ENCODE measurements at regions not wholly inside any gene's neighbourhood (a gene's known extent, or its start where the extent isn't known, plus 50 kb on each side); places are given as distances from the start of the nearest gene placed in this dataset.

DNA sequence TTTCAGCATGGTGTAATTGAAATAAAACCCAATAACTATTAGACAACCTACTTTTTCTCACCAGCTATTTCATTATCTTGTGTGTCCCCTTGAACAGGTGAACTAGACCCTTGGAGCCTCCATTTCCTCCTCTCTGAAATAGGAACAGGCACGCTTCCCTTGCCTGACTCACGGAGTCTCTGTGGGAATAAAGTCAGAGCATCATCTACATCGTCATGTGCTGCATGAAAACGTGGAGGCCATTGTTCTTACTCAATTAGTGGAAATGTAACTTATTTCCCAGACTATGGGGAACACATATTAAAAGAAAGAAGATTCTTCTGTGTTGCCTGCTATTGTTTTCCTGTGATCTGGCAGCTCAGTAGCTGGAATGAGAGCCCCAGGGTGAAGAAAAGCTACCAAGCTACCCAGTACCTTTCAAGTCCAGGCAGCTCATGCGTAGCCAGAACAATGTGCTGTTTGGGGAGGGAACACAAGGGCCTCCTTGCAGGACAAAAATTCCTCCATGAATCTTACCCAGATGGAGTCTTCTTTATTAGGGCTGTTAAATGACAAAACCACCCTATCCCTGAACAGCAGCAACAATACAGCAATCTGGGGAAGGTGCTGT lies 59.8 kb downstream of the SOX11 start:
- H3K27me3 Mint-ChIP-seq, result peaks cover 0 to 30% (median 0%) of the 10 kb centered on the region in 5 donors
- POLR2A ChIA-PET, result no interaction called here
- ATAC-seq, result no peak

DNA sequence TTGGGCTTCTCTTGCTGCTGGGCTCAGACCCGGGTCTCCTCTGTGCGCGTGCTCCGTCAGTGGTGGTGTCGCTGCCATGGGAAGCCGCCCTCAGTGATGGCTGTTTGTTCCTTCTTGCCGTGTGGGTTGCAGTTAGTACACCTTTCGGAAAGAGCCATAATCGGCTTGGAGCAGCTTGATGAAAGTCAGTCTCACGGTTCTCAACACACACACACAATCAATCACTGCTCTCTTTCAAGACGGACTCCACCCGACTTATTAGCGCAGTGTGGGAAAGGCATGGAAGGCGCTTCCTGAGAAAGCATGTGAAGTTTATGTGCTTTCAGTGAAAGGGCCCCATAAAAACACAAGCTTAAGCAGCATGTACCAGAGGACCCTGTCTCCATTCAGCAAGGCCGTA lies 64.1 kb downstream of the SOX11 start:
- POLR2A ChIA-PET, result no interaction called here
- peaks cover 0 to 18% (median 0%) of the 10 kb centered on the region in 5 donors for H3K27me3 Mint-ChIP-seq
- DNase-seq (no peak), ATAC-seq (no peak)
- no peaks in the 10 kb centered on the region for H3K4me1 Mint-ChIP-seq
- no peak overlapping the region for H3K4me3 Mint-ChIP-seq
- no peaks in the 10 kb centered on the region for H3K36me3 Mint-ChIP-seq
- no peak overlapping the region for H3K27ac Mint-ChIP-seq
- H3K9me3 Mint-ChIP-seq, result peaks cover 0 to 6% (median 0%) of the 10 kb centered on the region in 9 donors

More for the DNA sequence above, 59.8 kb downstream of the SOX11 start:
- H3K36me3 Mint-ChIP-seq, result no peaks in the 10 kb centered on the region
- no peak overlapping the region for H3K4me3 Mint-ChIP-seq
- no peaks in the 10 kb centered on the region for H3K4me1 Mint-ChIP-seq
- no peak for DNase-seq
- H3K9me3 Mint-ChIP-seq, result peaks cover 0 to 21% (median 1%) of the 10 kb centered on the region in 9 donors
- no peak overlapping the region for H3K27ac Mint-ChIP-seq

DNA sequence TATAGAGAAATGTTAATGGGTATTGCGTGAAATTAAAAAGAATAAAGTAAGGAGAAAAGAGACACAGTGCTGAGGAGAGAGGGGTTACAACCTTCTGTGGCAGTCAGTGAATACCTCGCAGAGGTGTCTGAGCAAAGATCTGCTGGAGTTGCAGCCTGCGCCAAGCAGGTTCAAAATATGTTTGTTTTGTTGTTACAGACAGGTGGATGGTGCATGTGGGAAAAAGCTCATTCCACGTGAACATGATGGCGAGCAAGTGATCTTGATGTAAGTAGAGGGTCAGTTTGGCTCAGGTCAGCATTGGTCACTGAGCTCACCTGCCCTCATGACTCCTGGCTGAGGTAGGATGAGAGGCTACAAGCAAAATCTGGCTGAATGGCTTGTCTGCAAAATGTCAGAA lies 66.2 kb downstream of the SOX11 start:
- H3K27me3 Mint-ChIP-seq, result peaks cover 0 to 13% (median 0%) of the 10 kb centered on the region in 5 donors
- ATAC-seq, result no peak
- POLR2A ChIA-PET, result no interaction called here
- H3K36me3 Mint-ChIP-seq, result no peaks in the 10 kb centered on the region
- DNase-seq, result no peak
- H3K27ac Mint-ChIP-seq, result no peak overlapping the region
- no peaks in the 10 kb centered on the region for H3K4me1 Mint-ChIP-seq
- H3K4me3 Mint-ChIP-seq, result no peak overlapping the region
- H3K9me3 Mint-ChIP-seq, result peaks cover 0 to 6% (median 0%) of the 10 kb centered on the region in 9 donors

DNA sequence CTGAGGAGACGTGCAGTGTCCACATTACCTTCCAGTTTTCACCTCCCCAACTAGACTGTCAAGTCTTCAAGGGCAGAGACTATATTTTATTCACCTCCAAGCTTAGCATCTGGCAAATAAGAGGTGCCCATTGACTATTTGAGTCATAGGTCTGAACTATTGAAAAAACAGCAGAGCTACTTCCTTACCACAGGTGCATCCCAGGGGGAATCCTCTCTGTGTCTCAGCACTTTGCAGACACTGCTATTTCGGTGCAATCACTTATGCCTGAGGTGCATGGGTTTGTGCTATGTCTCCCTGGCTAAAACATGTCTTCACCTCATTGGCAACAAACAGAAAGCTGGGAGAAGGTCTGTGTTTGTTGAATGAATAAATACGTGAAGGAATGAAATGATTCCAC lies 67.8 kb downstream of the SOX11 start:
- Mint-ChIP-seq H3K4me1 (no peaks in the 10 kb centered on the region), H3K9me3 (peaks cover 0 to 6% (median 0%) of the 10 kb centered on the region in 9 donors), H3K4me3 (no peak overlapping the region), H3K27ac (no peak overlapping the region), H3K36me3 (no peaks in the 10 kb centered on the region), H3K27me3 (peaks cover 0 to 12% (median 0%) of the 10 kb centered on the region in 5 donors)
- DNase-seq (no peak), ATAC-seq (no peak)
- POLR2A ChIA-PET, result no interaction called here

DNA sequence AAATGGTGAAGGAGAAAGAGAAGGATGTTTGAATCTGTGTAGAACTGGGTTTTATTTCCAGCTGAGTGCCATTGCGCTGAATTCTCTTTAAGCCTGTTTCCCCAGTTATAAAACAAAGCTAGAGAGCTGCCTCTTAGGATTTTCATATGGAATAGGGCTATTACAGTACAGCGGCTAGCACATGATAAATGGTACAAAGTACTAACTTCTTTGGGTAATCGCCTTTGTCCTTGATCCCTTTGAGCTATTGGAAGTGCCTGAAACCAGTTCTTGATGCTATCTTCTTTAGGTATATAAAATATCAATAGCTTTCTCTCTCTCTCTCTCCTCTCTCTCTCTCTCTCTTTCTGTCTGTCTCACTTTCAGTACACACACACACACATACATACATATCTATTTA lies 71.3 kb downstream of the SOX11 start:
- ATAC-seq, result no peak
- H3K27me3 Mint-ChIP-seq, result peaks cover 2 to 13% (median 5%) of the 10 kb centered on the region in 5 donors
- H3K4me3 Mint-ChIP-seq, result no peak overlapping the region
- no peaks in the 10 kb centered on the region for H3K4me1 Mint-ChIP-seq
- DNase-seq, result no peak
- H3K9me3 Mint-ChIP-seq, result peaks cover 0 to 14% (median 2%) of the 10 kb centered on the region in 9 donors
- POLR2A ChIA-PET, result no interaction called here
- H3K36me3 Mint-ChIP-seq, result no peaks in the 10 kb centered on the region
- no peak overlapping the region for H3K27ac Mint-ChIP-seq

DNA sequence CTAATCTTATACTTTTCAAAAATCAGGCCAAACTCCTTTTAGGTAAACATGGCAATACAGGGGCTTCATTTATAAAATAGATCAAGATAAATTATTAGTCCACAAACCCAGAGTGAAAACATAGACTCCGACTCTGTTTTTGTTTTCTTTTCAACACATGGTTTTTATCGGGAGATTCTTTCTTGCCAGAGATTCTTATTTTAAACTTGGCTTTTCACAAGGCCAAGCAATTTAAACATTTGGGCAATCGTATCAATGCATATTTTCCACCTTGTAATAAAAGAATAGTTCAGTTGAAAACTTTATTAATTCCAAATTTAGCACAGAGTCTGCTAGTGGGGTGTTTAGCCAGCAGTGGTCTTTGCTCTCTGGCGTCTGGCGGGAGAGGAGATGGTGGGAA lies 71.9 kb downstream of the SOX11 start:
- Mint-ChIP-seq H3K27me3 (peaks cover 2 to 18% (median 5%) of the 10 kb centered on the region in 5 donors), H3K4me1 (no peaks in the 10 kb centered on the region), H3K27ac (no peak overlapping the region), H3K9me3 (peaks cover 0 to 18% (median 2%) of the 10 kb centered on the region in 9 donors), H3K4me3 (no peak overlapping the region), H3K36me3 (no peaks in the 10 kb centered on the region)
- DNase-seq (no peak), ATAC-seq (no peak)
- POLR2A ChIA-PET, result no interaction called here

DNA sequence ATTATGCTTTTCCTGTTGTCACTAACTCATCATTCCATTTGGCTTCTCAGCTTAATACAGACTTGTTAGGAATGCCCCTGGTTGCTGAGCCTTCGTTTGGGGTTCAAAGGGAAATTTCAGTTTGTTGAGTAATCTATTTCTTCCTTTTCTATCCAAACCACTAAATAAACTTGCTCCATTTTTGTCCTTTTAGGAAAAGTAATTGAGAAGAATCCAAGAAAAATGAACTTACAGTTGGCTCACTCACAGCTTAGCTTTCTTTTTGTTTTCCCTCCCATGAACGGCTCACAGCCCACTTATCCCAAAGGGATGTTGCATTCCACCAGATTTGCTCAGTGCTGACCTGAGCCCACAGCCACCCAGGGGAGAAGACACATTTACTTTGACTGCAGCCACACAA lies 73.9 kb downstream of the SOX11 start:
- POLR2A ChIA-PET, result no interaction called here
- Mint-ChIP-seq H3K4me1 (no peaks in the 10 kb centered on the region), H3K4me3 (no peak overlapping the region), H3K36me3 (no peaks in the 10 kb centered on the region), H3K27ac (no peak overlapping the region), H3K27me3 (peaks cover 2 to 14% (median 5%) of the 10 kb centered on the region in 5 donors), H3K9me3 (peaks cover 0 to 18% (median 1%) of the 10 kb centered on the region in 9 donors)
- DNase-seq (no peak), ATAC-seq (no peak)

DNA sequence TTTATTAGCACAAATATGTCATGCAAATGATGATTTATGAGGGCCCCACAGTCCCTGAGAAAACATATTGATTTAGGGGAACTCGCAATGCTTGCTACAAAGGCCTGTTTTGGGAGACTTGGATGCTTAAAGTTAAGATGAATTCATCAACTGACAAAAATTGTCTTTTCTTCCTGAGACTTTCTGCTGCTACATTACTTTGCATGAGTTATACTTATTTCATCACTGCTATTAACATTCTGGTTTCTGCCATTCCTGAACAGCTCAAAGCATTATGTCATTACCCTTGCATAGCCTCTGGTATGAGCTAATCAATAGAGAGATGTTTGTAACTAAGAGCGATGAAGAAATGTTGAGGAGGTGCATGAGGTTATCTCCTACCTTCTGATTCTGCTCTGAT lies 74.4 kb downstream of the SOX11 start:
- H3K27ac Mint-ChIP-seq, result no peak overlapping the region
- H3K9me3 Mint-ChIP-seq, result peaks cover 0 to 18% (median 1%) of the 10 kb centered on the region in 9 donors
- peaks cover 2 to 14% (median 5%) of the 10 kb centered on the region in 5 donors for H3K27me3 Mint-ChIP-seq
- ATAC-seq (no peak), DNase-seq (no peak)
- H3K4me1 Mint-ChIP-seq, result no peaks in the 10 kb centered on the region
- no peaks in the 10 kb centered on the region for H3K36me3 Mint-ChIP-seq
- POLR2A ChIA-PET, result no interaction called here
- H3K4me3 Mint-ChIP-seq, result no peak overlapping the region

DNA sequence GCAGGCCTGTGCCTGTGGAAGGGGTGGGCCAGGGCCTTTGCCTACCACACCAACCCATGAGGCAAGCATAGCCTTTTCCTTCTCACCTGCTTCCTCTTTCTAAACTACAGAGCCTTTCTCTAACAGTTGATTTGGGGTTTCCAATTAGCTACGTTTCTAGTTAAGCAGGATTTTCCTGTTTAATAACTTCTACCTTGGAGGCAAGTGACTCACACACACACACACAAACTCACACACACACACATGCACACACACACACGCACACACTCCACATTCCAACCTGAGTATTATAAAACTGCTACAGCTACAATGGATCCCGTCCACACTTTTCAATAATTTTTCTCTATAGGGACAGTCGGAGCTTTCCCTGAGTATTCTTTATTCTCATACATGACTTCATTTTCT lies 84.9 kb downstream of the SOX11 start:
- Mint-ChIP-seq H3K4me1 (no peaks in the 10 kb centered on the region), H3K36me3 (no peaks in the 10 kb centered on the region), H3K4me3 (no peak overlapping the region), H3K9me3 (peaks cover 0 to 12% (median 0%) of the 10 kb centered on the region in 9 donors), H3K27ac (no peak overlapping the region), H3K27me3 (peaks cover 0 to 13% (median 0%) of the 10 kb centered on the region in 5 donors)
- DNase-seq (no peak), ATAC-seq (no peak)
- POLR2A ChIA-PET, result no interaction called here

DNA sequence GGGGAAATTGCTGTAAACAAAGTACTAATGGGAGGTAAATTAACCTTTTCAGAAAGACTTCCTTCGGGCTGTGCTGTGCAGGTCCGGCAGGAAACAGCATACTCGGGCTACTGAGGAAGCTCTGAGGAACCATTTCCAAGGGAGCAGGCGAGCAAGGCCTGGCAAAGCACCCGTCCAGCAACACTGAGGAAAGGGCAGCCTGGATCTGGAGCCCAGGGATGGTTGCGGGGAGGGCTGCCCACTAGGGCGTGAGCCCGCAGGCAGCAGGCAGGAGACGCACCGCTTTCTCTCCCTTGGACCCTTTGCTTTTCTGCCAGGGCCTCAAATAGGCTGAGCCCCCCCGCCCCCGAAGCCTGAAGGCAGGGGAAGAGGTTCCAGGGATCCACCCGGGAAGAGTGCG lies 89.5 kb downstream of the SOX11 start:
- H3K36me3 Mint-ChIP-seq, result peaks cover 0 to 7% (median 0%) of the 10 kb centered on the region in 3 donors
- ATAC-seq (no peak), DNase-seq (no peak)
- H3K4me3 Mint-ChIP-seq, result no peak overlapping the region
- peaks cover 0 to 9% (median 0%) of the 10 kb centered on the region in 5 donors for H3K27me3 Mint-ChIP-seq
- H3K9me3 Mint-ChIP-seq, result peaks cover 0 to 22% (median 6%) of the 10 kb centered on the region in 9 donors
- H3K27ac Mint-ChIP-seq, result no peak overlapping the region
- no peaks in the 10 kb centered on the region for H3K4me1 Mint-ChIP-seq
- POLR2A ChIA-PET, result no interaction called here

DNA sequence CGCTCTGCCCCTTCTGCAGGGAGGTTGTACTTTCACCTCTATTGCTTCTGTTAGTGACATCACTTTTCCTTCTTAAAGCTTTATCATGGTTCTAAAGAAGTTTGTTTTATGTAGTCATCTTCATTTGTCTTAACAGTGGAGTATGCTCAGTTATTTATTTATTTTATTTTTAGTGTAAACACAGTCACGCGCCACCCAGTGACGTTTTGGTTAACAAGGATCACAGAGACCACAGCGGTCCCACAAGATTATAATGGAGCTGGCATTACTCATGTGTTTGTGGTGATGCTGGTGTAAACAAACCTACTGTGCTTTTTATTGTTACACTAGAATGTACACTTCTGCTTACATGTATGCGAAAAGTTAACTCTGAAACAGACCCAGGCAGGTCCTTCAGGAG lies 89.9 kb downstream of the SOX11 start:
- POLR2A ChIA-PET, result no interaction called here
- no peaks in the 10 kb centered on the region for H3K4me1 Mint-ChIP-seq
- H3K36me3 Mint-ChIP-seq, result peaks cover 0 to 10% (median 0%) of the 10 kb centered on the region in 3 donors
- DNase-seq, result no peak
- H3K4me3 Mint-ChIP-seq, result no peak overlapping the region
- peaks cover 0 to 26% (median 6%) of the 10 kb centered on the region in 9 donors for H3K9me3 Mint-ChIP-seq
- ATAC-seq, result no peak
- peaks cover 0 to 9% (median 0%) of the 10 kb centered on the region in 5 donors for H3K27me3 Mint-ChIP-seq
- no peak overlapping the region for H3K27ac Mint-ChIP-seq

DNA sequence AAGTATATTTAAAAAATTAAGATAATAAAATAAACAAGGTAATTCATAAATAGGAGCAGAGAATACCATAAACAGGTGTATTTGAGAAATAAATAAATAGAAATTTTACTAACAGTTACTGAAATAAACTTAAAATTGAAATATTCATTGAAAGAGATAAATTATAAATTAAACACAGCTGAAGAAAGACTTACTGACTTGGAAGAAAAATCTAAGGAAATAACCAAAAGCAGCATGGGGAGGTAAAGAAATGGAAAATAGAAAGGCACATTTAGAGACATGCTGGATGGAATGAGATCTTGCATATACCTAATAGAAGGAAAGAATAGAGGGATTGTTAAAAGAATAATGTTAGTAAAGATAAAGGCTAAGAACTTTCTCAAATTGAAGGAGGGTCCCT lies 96.3 kb downstream of the SOX11 start:
- no peak overlapping the region for H3K4me3 Mint-ChIP-seq
- H3K36me3 Mint-ChIP-seq, result peaks cover 0 to 17% (median 0%) of the 10 kb centered on the region in 3 donors
- DNase-seq, result no peak
- ATAC-seq, result no peak
- H3K4me1 Mint-ChIP-seq, result no peaks in the 10 kb centered on the region
- peaks cover 0 to 43% (median 23%) of the 10 kb centered on the region in 9 donors for H3K9me3 Mint-ChIP-seq
- POLR2A ChIA-PET, result no interaction called here
- H3K27me3 Mint-ChIP-seq, result peaks cover 0 to 9% (median 0%) of the 10 kb centered on the region in 5 donors
- no peak overlapping the region for H3K27ac Mint-ChIP-seq

DNA sequence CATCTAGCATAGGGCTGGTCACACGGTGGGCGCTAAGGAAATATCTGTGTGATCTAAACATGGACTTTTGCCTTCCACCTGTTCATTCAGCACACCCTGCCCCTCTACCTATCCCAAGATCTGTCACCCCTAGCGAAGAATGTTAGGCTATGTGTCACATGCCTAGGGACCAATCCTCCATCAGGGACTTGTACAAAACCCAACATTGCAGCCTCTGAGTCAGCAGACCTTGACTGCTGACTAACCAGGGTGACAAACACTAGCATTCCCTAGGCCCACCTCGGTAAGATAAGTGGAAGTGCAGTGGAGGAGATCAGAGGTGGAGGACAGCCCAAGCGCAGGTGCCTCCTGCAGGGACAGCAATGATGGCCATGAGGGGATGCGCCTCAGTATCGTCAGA lies 99.2 kb downstream of the SOX11 start:
- Mint-ChIP-seq H3K27me3 (peaks cover 0 to 3% (median 0%) of the 10 kb centered on the region in 5 donors), H3K27ac (no peak overlapping the region), H3K4me3 (no peak overlapping the region), H3K9me3 (peaks cover 0 to 34% (median 14%) of the 10 kb centered on the region in 9 donors), H3K36me3 (peaks cover 0 to 13% (median 0%) of the 10 kb centered on the region in 3 donors), H3K4me1 (no peaks in the 10 kb centered on the region)
- DNase-seq (no peak), ATAC-seq (no peak)
- POLR2A ChIA-PET, result no interaction called here

DNA sequence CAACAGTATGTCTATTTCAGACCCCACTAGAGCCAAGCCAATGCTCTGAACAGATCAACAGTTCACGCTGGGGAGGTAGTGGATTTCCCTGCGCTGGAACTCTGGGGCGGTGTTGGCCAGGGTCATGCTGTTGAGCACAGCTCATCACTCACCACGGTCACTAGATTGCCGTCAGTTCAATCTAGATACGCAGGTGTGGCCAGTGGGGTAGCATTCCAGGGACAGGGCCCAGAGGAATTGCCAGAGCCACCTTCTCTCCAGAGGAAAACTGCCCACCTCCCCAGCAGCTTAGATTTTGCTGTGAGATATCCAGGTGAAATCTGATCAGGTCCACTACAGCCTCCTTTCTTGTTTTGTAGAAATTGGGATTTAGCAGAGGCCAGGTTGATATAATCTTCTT lies 101.8 kb downstream of the SOX11 start:
- POLR2A ChIA-PET, result no interaction called here
- Mint-ChIP-seq H3K36me3 (peaks cover 0 to 4% (median 0%) of the 10 kb centered on the region in 3 donors), H3K4me3 (no peak overlapping the region), H3K9me3 (peaks cover 0 to 26% (median 10%) of the 10 kb centered on the region in 9 donors), H3K4me1 (no peaks in the 10 kb centered on the region), H3K27ac (no peak overlapping the region), H3K27me3 (peaks cover 0 to 3% (median 0%) of the 10 kb centered on the region in 5 donors)
- ATAC-seq (no peak), DNase-seq (no peak)
